GM21381 (cell line): ENCODE measurements at regions not wholly inside any gene's neighbourhood (a gene's known extent, or its start where the extent isn't known, plus 50 kb on each side); places are given as distances from the start of the nearest gene placed in this dataset.

Source experiments
- ATAC-seq: cut with Tn5 transposase; IDR thresholded peaks from one replicate; pipeline ENCODE4 v1.9.1; 2021; ENCODE audit warnings: mild to moderate bottlenecking, moderate library complexity; ENCODE audit not compliant: unreplicated experiment

- ATAC-seq: no peak
Measured at GRCh38 chr6:139939189-139939979, 564.9 kb upstream of the CITED2 start.

- no peak for ATAC-seq
Measured at GRCh38 chr6:139932671-139933070, 558.2 kb upstream of the CITED2 start.

GRCh38 chr6:139931747-139932146 is 557.3 kb upstream of the CITED2 start:
- no peak for ATAC-seq

GRCh38 chr6:139927742-139928305 is 553.4 kb upstream of the CITED2 start:
- no peak for ATAC-seq

GRCh38 chr6:139927236-139927635 is 552.8 kb upstream of the CITED2 start:
- no peak for ATAC-seq

- no peak for ATAC-seq
Measured at GRCh38 chr6:139926711-139927110, 552.3 kb upstream of the CITED2 start.

- no peak for ATAC-seq
Measured at GRCh38 chr6:139925894-139926641, 551.6 kb upstream of the CITED2 start.

GRCh38 chr6:139923964-139924475 is 549.6 kb upstream of the CITED2 start:
- ATAC-seq: no peak

GRCh38 chr6:139922236-139922635 is 547.8 kb upstream of the CITED2 start:
- ATAC-seq: no peak

GRCh38 chr6:139920776-139921100 is 546.3 kb upstream of the CITED2 start:
- no peak for ATAC-seq

GRCh38 chr6:139920027-139920775 is 545.8 kb upstream of the CITED2 start:
- ATAC-seq: no peak

- no peak for ATAC-seq
Measured at GRCh38 chr6:139919107-139920026, 544.9 kb upstream of the CITED2 start.

- ATAC-seq: no peak
Measured at GRCh38 chr6:139917951-139918630, 543.6 kb upstream of the CITED2 start.

GRCh38 chr6:139914910-139915309 is 540.5 kb upstream of the CITED2 start:
- ATAC-seq: no peak

- no peak for ATAC-seq
Measured at GRCh38 chr6:139912735-139913400, 538.4 kb upstream of the CITED2 start.

- ATAC-seq: no peak
Measured at GRCh38 chr6:139909992-139910391, 535.5 kb upstream of the CITED2 start.

- no peak for ATAC-seq
Measured at GRCh38 chr6:139905404-139906052, 531.1 kb upstream of the CITED2 start.

GRCh38 chr6:139904568-139904967 is 530.1 kb upstream of the CITED2 start:
- no peak for ATAC-seq

- no peak for ATAC-seq
Measured at GRCh38 chr6:139904158-139904533, 529.7 kb upstream of the CITED2 start.
